C4-2B (cell line): ENCODE measurements at regions not wholly inside any gene's neighbourhood (a gene's known extent, or its start where the extent isn't known, plus 50 kb on each side); places are given as distances from the start of the nearest gene placed in this dataset.
A peak's percentile ranks its signal among the peaks of the same experiment; 100 is the strongest.
"Not testable (repeated sequence)": the region's sequence is repeated elsewhere in the genome, so short reads cannot be mapped to it uniquely, and the experiment has no call there.

Source experiments
- H3K27ac ChIP-seq: fragments of 450-650 bp; 2 replicates; pipeline ENCODE4 v1.5.1; 2017
- CTCF ChIP-seq: fragments of 450-650 bp; conservative IDR thresholded peaks from 2 replicates; pipeline ENCODE4 v1.5.1; 2017; ENCODE audit warnings: mild to moderate bottlenecking
- ZFX ChIP-seq: fragments of 450-650 bp; IDR thresholded peaks from 2 replicates; pipeline ENCODE4 v1.6.1; 2017

DNA sequence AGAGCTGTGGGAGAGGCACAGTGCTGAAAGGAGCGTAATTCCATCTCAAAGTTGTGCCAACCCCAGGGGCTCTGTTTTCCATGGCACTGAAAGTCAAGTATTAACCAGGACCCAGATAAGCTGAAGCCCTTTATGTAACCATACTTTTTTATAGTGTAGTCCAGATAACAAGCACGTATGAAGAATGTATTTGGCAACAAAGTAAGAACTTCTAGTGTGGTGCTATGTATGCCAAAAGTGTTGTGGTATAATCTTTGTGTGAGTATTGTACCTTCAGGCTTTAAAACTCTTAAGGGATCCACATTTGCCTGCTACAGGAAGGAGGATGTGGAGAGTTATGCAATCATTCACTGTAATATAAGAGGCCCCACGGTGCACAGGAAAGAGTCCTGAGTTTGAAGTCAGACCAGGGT is 129.4 kb downstream of the IBTK start:
- TF ChIP-seq ZFX: no peak
- TF ChIP-seq CTCF: no peak
- H3K27ac ChIP-seq: no peak overlapping the region

GRCh38 chr6:82114748-82115147 is 132.8 kb downstream of the IBTK start:
- H3K27ac ChIP-seq: no peak overlapping the region
- TF ChIP-seq ZFX (no peak), CTCF (no peak)

- TF ChIP-seq CTCF (no peak), ZFX (no peak)
Observed at GRCh38 chr6:82113231-82113630, 134.3 kb downstream of the IBTK start.

GRCh38 chr6:82111818-82112217 is 135.7 kb downstream of the IBTK start:
- no peak overlapping the region for H3K27ac ChIP-seq
- TF ChIP-seq ZFX (no peak), CTCF (no peak)

More at GRCh38 chr6:82113231-82113630, 134.3 kb downstream of the IBTK start:
- no peak overlapping the region for H3K27ac ChIP-seq

GRCh38 chr6:82111114-82111513 is 136.4 kb downstream of the IBTK start:
- TF ChIP-seq CTCF (no peak), ZFX (no peak)
- no peak overlapping the region for H3K27ac ChIP-seq

DNA sequence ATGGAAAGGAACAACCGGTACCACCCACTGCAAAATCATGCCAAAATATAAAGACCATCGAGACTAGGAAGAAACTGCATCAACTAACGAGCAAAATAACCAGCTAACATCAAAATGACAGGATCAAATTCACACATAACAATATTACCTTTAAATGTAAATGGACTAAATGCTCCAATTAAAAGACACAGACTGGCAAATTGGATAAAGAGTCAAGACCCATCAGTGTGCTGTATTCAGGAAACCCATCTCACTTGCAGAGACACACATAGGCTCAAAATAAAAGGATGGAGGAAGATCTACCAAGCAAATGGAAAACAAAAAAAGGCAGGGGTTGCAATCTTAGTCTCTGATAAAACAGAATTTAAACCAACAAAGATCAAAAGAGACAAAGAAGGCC is 144.4 kb downstream of the IBTK start:
- not testable (repeated sequence) for H3K27ac ChIP-seq

DNA sequence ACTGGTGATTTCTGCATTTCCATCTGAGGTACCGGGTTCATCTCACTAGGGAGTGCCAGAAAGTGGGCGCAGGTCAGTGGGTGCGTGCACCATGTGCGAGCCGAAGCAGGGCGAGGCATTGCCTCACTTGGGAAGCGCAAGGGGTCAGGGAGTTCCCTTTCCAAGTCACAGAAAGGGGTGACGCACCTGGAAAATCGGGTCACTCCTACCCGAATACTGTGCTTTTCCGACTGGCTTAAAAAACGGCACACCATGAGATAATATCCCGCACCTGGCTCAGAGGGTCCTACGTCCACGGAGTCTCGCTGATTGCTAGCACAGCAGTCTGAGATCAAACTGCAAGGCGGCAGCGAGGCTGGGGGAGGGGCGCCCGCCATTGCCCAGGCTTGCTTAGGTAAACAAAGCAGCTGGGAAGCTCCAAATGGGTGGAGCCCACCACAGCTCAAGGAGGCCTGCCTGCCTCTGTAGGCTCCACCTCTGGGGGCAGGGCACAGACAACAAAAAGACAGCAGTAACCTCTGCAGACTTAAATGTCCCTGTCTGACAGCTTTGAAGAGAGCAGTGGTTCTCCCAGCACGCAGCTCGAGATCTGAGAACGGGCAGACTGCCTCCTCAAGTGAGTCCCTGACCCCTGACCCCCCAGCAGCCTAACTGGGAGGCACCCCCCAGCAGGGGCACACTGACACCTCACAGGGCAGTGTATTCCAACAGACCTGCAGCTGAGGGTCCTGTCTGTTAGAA is 146.0 kb downstream of the IBTK start:
- H3K27ac ChIP-seq: peak overlapping the region; percentile 50

DNA sequence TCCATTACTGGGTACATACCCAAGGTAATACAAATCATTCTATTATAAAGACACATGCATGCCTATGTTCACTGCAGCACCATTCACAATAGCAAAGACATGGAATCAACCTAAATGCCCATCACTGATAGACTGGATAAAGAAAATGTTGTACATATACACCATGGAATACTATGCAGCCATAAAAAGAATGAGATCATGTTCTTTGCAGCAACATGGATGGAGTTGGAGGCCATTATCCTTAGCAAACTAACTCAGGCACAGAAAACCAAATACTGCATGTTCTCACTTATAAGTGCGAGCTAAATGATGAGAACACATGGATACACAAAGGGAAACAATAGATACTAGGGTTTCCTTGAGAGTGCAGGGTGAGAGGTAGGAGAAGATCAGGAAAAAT is 146.8 kb downstream of the IBTK start:
- not testable (repeated sequence) for H3K27ac ChIP-seq

DNA sequence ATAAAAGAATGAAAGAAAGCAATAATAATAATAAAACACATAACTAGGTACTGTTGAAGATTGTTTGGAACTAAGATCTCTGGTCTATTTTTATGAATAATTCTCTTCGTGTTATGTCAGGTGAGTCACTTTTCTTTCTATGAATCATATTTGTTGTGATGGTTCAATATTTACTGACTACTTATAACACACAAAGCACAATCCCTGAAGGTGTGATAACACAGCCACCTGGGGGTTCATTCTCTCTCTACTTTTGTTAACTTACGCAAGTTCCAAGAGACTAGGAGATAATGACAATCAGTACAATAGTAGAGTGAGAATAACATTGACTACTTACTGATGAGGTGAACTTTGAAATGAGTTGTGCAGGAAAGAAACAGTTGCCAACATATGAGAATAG is 149.9 kb downstream of the IBTK start:
- TF ChIP-seq ZFX (no peak), CTCF (no peak)
- H3K27ac ChIP-seq: no peak overlapping the region
